HEK293 (cell line): ENCODE measurements at regions not wholly inside any gene's neighbourhood (a gene's known extent, or its start where the extent isn't known, plus 50 kb on each side); places are given as distances from the start of the nearest gene placed in this dataset.

Experiments used
- AEBP2 ChIP-seq: fragments of 450-650 bp; formaldehyde crosslinking; IDR thresholded peaks from 2 replicates; pipeline ENCODE4 v1.5.1; 2016; ENCODE audit warnings: missing biosample characterization, missing genetic modification characterization, borderline replicate concordance
- KLF16 ChIP-seq: fragments of 450-650 bp; formaldehyde crosslinking; IDR thresholded peaks from 2 replicates; pipeline ENCODE4 v1.5.1; 2017; ENCODE audit warnings: missing biosample characterization, missing genetic modification characterization
- ZEB2 ChIP-seq: fragments of 450-650 bp; formaldehyde crosslinking; IDR thresholded peaks from 2 replicates; pipeline ENCODE4 v1.5.1; 2016; ENCODE audit warnings: missing biosample characterization, missing genetic modification characterization
- ZFP3 ChIP-seq: fragments of 450-650 bp; formaldehyde crosslinking; IDR thresholded peaks from 2 replicates; pipeline ENCODE4 v1.5.1; 2016; ENCODE audit warnings: low read depth, missing biosample characterization, missing genetic modification characterization
- ZFP69B ChIP-seq: fragments of 450-650 bp; formaldehyde crosslinking; IDR thresholded peaks from 2 replicates; pipeline ENCODE4 v1.5.1; 2016; ENCODE audit warnings: missing biosample characterization, missing genetic modification characterization
- ZNF10 ChIP-seq: fragments of 450-650 bp; formaldehyde crosslinking; IDR thresholded peaks from 2 replicates; pipeline ENCODE4 v1.5.1; 2017; ENCODE audit warnings: missing biosample characterization, missing genetic modification characterization
- ZNF157 ChIP-seq: fragments of 450-650 bp; formaldehyde crosslinking; IDR thresholded peaks from 2 replicates; pipeline ENCODE4 v1.5.1; 2016; ENCODE audit warnings: missing biosample characterization, missing genetic modification characterization
- ZNF274 ChIP-seq, 2 experiments: fragments of 200-500 bp in 1 of 2; fragments of 450-650 bp in 1 of 2; sonication (Bioruptor generic) in 1 of 2; formaldehyde crosslinking in 1 of 2; IDR thresholded peaks; 2 replicates each; pipeline versions ENCODE4 v1.5.1 to v1.6.1; 2014 to 2016; ENCODE audit warnings: borderline replicate concordance in 1 of 2, inconsistent platforms in 1 of 2, low read length in 1 of 2, missing biosample characterization in 1 of 2, missing genetic modification characterization in 1 of 2
- ZNF280C ChIP-seq: fragments of 450-650 bp; formaldehyde crosslinking; IDR thresholded peaks from 2 replicates; pipeline ENCODE4 v1.5.1; 2016; ENCODE audit warnings: missing biosample characterization, missing genetic modification characterization
- ZNF335 ChIP-seq: fragments of 450-650 bp; formaldehyde crosslinking; conservative IDR thresholded peaks from 2 replicates; pipeline ENCODE4 v1.5.1; 2016; ENCODE audit warnings: missing biosample characterization, missing genetic modification characterization
- ZNF341 ChIP-seq: fragments of 450-650 bp; formaldehyde crosslinking; IDR thresholded peaks from 2 replicates; pipeline ENCODE4; 2016; ENCODE audit warnings: low read depth, missing biosample characterization, missing genetic modification characterization
- ZNF514 ChIP-seq: fragments of 450-650 bp; formaldehyde crosslinking; IDR thresholded peaks from 2 replicates; pipeline ENCODE4 v1.5.1; 2016; ENCODE audit warnings: missing biosample characterization, missing genetic modification characterization
- ZNF560 ChIP-seq: fragments of 450-650 bp; formaldehyde crosslinking; IDR thresholded peaks from 2 replicates; pipeline ENCODE4 v1.5.1; 2017; ENCODE audit warnings: missing biosample characterization, missing genetic modification characterization, borderline replicate concordance
- ZNF585B ChIP-seq: fragments of 450-650 bp; formaldehyde crosslinking; IDR thresholded peaks from 2 replicates; pipeline ENCODE4 v1.5.1; 2016; ENCODE audit warnings: missing biosample characterization, missing genetic modification characterization
- ZNF600 ChIP-seq: fragments of 450-650 bp; formaldehyde crosslinking; IDR thresholded peaks from 2 replicates; pipeline ENCODE4 v1.5.1; 2016; ENCODE audit warnings: missing biosample characterization, missing genetic modification characterization
- ZNF654 ChIP-seq: fragments of 450-650 bp; formaldehyde crosslinking; IDR thresholded peaks from 2 replicates; pipeline ENCODE4 v1.5.1; 2016; ENCODE audit warnings: low read depth, missing biosample characterization, missing genetic modification characterization
- ZNF701 ChIP-seq: fragments of 450-650 bp; formaldehyde crosslinking; IDR thresholded peaks from 2 replicates; pipeline ENCODE4 v1.5.1; 2016; ENCODE audit warnings: missing biosample characterization, missing genetic modification characterization
- ZNF792 ChIP-seq: fragments of 450-650 bp; formaldehyde crosslinking; IDR thresholded peaks from 2 replicates; pipeline ENCODE4 v1.5.1; 2016; ENCODE audit warnings: missing biosample characterization, missing genetic modification characterization
- ZNF837 ChIP-seq: fragments of 450-650 bp; formaldehyde crosslinking; IDR thresholded peaks from 2 replicates; pipeline ENCODE4 v1.5.1; 2016; ENCODE audit warnings: missing biosample characterization, missing genetic modification characterization
- ZNF843 ChIP-seq: fragments of 450-650 bp; formaldehyde crosslinking; IDR thresholded peaks from 2 replicates; pipeline ENCODE4 v1.5.1; 2016; ENCODE audit warnings: missing biosample characterization, missing genetic modification characterization
- ZSCAN4 ChIP-seq: fragments of 450-650 bp; formaldehyde crosslinking; IDR thresholded peaks from 2 replicates; pipeline ENCODE4 v1.5.1; 2017; ENCODE audit warnings: missing biosample characterization, missing genetic modification characterization
- TF ChIP-seq, protein P1 (sequence below): fragments of 450-650 bp; formaldehyde crosslinking; IDR thresholded peaks from 2 replicates; pipeline ENCODE4 v1.5.1; 2016; ENCODE audit warnings: missing biosample characterization, missing genetic modification characterization
- TF ChIP-seq, protein P2 (sequence below): sonication (generic); formaldehyde crosslinking; IDR thresholded peaks from 2 replicates; pipeline ENCODE4 v1.8.1; 2022; ENCODE audit warnings: mild to moderate bottlenecking, moderate library complexity, missing genetic modification reagents
- TF ChIP-seq, protein P3 (sequence below): fragments of 450-650 bp; formaldehyde crosslinking; IDR thresholded peaks from 2 replicates; pipeline ENCODE4 v1.5.0; 2017; ENCODE audit warnings: missing biosample characterization, missing genetic modification characterization, borderline replicate concordance
- TF ChIP-seq, protein P4 (sequence below): fragments of 450-650 bp; formaldehyde crosslinking; IDR thresholded peaks from 2 replicates; pipeline ENCODE4 v1.5.1; 2017; ENCODE audit warnings: missing biosample characterization, missing genetic modification characterization

DNA sequence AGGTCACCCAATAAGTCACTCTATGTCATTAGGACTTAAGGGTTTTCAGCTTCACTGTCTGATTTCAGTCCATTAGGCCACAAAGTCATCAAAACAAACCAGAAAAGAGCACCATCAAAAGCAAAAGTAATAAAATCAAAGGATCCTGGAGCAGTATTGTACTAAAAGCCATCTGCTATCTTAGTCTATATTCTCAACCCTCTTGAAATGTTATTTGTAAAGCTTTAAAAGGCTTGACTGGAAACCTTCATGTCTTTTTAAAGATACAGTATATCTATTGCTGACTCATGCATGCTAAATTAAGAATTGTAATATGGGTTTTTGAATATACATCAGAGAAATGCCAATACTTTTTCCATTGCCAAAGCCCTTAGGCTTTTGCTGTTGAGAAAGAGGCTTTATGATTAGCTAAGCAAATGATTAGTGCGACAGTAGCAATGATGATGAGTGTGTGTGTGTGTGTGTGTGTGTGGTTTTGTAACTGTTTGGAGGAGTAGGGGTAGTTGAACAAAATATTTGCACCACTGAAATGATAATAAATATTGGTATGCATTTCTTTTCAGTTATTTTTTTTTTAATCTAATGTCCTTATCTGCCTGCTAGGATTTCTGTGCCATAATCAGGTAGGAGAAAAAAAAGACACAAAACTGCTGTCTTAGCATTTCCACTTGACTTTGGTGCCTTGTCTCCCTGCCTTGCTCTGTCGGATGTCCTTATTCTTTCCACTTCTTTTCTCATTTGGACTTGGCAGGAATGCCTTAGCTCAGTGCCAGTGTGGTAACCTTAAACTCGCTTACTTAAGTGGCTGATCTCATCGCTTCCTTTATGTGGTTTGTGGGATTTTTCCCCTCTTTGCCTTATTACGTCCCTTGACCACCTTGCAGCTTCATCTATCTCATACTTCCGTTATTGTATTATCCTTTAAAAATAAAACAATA, 119.7 kb downstream of the PCDH7 start (continued):
- TF ChIP-seq ZNF514 (tag by site-specific recombination) (no peak), ZNF843 (tag by site-specific recombination) (peak; percentile 87), ZNF560 (tag by site-specific recombination) (no peak), ZNF274 (IDR thresholded peaks at IDR 0.05; ENCODE audit: low read length) (no peak), ZNF274 (tag by site-specific recombination; IDR thresholded peaks at IDR 0.05; ENCODE audit: borderline replicate concordance) (no peak), ZNF792 (no peak), ZNF600 (tag by site-specific recombination) (no peak), ZNF335 (tag by site-specific recombination) (peak; percentile 50), ZNF837 (tag by site-specific recombination) (no peak), ZSCAN4 (tag by site-specific recombination) (peak; percentile 77), ZNF280C (tag by site-specific recombination) (no peak), ZNF585B (0 out of 2 replicates have a peak, but pooled peaks have one; percentile 4), ZFP3 (no peak), ZNF701 (no peak), ZNF654 (tag by site-specific recombination) (no peak), ZNF10 (tag by site-specific recombination) (peak; percentile 56; the same call in 1 of the 2 replicates), ZNF341 (tag by site-specific recombination) (no peak), ZFP69B (tag by site-specific recombination) (peak; percentile 67; the same call in 1 of the 2 replicates), ZNF157 (no peak), ZEB2 (tag by site-specific recombination) (peak; percentile 89), KLF16 (tag by site-specific recombination) (no peak), AEBP2 (tag by site-specific recombination) (no peak)
- TF ChIP-seq, protein P1, sequence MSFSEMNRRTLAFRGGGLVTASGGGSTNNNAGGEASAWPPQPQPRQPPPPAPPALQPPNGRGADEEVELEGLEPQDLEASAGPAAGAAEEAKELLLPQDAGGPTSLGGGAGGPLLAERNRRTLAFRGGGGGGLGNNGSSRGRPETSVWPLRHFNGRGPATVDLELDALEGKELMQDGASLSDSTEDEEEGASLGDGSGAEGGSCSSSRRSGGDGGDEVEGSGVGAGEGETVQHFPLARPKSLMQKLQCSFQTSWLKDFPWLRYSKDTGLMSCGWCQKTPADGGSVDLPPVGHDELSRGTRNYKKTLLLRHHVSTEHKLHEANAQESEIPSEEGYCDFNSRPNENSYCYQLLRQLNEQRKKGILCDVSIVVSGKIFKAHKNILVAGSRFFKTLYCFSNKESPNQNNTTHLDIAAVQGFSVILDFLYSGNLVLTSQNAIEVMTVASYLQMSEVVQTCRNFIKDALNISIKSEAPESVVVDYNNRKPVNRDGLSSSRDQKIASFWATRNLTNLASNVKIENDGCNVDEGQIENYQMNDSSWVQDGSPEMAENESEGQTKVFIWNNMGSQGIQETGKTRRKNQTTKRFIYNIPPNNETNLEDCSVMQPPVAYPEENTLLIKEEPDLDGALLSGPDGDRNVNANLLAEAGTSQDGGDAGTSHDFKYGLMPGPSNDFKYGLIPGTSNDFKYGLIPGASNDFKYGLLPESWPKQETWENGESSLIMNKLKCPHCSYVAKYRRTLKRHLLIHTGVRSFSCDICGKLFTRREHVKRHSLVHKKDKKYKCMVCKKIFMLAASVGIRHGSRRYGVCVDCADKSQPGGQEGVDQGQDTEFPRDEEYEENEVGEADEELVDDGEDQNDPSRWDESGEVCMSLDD (tag by site-specific recombination): no peak
- TF ChIP-seq, protein P2, sequence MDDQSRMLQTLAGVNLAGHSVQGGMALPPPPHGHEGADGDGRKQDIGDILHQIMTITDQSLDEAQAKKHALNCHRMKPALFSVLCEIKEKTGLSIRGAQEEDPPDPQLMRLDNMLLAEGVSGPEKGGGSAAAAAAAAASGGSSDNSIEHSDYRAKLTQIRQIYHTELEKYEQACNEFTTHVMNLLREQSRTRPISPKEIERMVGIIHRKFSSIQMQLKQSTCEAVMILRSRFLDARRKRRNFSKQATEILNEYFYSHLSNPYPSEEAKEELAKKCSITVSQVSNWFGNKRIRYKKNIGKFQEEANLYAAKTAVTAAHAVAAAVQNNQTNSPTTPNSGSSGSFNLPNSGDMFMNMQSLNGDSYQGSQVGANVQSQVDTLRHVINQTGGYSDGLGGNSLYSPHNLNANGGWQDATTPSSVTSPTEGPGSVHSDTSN (CRISPR knock-in tag): no peak
- TF ChIP-seq, protein P3, sequence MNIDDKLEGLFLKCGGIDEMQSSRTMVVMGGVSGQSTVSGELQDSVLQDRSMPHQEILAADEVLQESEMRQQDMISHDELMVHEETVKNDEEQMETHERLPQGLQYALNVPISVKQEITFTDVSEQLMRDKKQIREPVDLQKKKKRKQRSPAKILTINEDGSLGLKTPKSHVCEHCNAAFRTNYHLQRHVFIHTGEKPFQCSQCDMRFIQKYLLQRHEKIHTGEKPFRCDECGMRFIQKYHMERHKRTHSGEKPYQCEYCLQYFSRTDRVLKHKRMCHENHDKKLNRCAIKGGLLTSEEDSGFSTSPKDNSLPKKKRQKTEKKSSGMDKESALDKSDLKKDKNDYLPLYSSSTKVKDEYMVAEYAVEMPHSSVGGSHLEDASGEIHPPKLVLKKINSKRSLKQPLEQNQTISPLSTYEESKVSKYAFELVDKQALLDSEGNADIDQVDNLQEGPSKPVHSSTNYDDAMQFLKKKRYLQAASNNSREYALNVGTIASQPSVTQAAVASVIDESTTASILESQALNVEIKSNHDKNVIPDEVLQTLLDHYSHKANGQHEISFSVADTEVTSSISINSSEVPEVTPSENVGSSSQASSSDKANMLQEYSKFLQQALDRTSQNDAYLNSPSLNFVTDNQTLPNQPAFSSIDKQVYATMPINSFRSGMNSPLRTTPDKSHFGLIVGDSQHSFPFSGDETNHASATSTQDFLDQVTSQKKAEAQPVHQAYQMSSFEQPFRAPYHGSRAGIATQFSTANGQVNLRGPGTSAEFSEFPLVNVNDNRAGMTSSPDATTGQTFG (tag by site-specific recombination): no peak
- TF ChIP-seq, protein P4, sequence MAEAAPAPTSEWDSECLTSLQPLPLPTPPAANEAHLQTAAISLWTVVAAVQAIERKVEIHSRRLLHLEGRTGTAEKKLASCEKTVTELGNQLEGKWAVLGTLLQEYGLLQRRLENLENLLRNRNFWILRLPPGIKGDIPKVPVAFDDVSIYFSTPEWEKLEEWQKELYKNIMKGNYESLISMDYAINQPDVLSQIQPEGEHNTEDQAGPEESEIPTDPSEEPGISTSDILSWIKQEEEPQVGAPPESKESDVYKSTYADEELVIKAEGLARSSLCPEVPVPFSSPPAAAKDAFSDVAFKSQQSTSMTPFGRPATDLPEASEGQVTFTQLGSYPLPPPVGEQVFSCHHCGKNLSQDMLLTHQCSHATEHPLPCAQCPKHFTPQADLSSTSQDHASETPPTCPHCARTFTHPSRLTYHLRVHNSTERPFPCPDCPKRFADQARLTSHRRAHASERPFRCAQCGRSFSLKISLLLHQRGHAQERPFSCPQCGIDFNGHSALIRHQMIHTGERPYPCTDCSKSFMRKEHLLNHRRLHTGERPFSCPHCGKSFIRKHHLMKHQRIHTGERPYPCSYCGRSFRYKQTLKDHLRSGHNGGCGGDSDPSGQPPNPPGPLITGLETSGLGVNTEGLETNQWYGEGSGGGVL: 0 out of 2 replicates have a peak, but pooled peaks have one; percentile 11
